CD14-positive monocyte (primary cell): ENCODE measurements at regions not wholly inside any gene's neighbourhood (a gene's known extent, or its start where the extent isn't known, plus 50 kb on each side); places are given as distances from the start of the nearest gene placed in this dataset.

ENCODE experiments used
- DNase-seq, 3 donors: peaks; one replicate each; pipeline ENCODE4 v3.0.0-alpha.2; 2011 to 2022
- H2AFZ ChIP-seq: 2 replicates; pipeline ENCODE4 v1.6.0; 2012; ENCODE audit warnings: mild to moderate bottlenecking, low read depth, low read length, inconsistent platforms; ENCODE audit not compliant: insufficient read depth, poor library complexity, severe bottlenecking
- H3K27ac ChIP-seq, 2 donors: 1 replicate in 1 of 2; 2 replicates in 1 of 2; pipeline ENCODE4 v1.5.1; 2012 to 2013; ENCODE audit warnings: low read length in 2 of 2, control low read depth in 1 of 2, inconsistent platforms in 1 of 2, low read depth in 1 of 2, mild to moderate bottlenecking in 1 of 2
- H3K27me3 ChIP-seq, 2 donors: one replicate each; pipeline versions ENCODE4 v1.6.0 to v1.6.1; 2011 to 2013; ENCODE audit warnings: low read length in 2 of 2; ENCODE audit not compliant: control insufficient read depth in 2 of 2, insufficient read depth in 2 of 2
- H3K36me3 ChIP-seq, 2 donors: replicated peaks in 1 of 2; 1 replicate in 1 of 2; 2 replicates in 1 of 2; pipeline versions ENCODE4 v1.5.1 to v1.6.1; 2012 to 2013; ENCODE audit warnings: low read length in 2 of 2, control low read depth in 1 of 2, inconsistent platforms in 1 of 2, mild to moderate bottlenecking in 1 of 2; ENCODE audit not compliant: insufficient read depth in 2 of 2, control insufficient read depth in 1 of 2
- H3K4me1 ChIP-seq, 2 donors: 1 replicate in 1 of 2; 2 replicates in 1 of 2; pipeline versions ENCODE4 v1.5.1 to v1.6.1; 2012 to 2013; ENCODE audit warnings: low read length in 2 of 2, control low read depth in 1 of 2, inconsistent platforms in 1 of 2, mild to moderate bottlenecking in 1 of 2, moderate library complexity in 1 of 2; ENCODE audit not compliant: insufficient read depth in 2 of 2, control insufficient read depth in 1 of 2
- H3K4me2 ChIP-seq: replicated peaks from 2 replicates; pipeline ENCODE3; 2012; ENCODE audit warnings: low read length, moderate library complexity, mild to moderate bottlenecking; ENCODE audit not compliant: poor library complexity, severe bottlenecking; ENCODE audit errors: extremely low read depth
- H3K4me3 ChIP-seq, 3 experiments: fragments of 200-600 bp in 1 of 3; sonication (generic) in 1 of 3; replicated peaks in 1 of 3; 1 replicate in 2 of 3; 2 replicates in 1 of 3; pipeline ENCODE4 v1.5.1; 2011 to 2013; ENCODE audit warnings: low read length in 3 of 3, mild to moderate bottlenecking in 3 of 3, control low read depth in 2 of 3, low read depth in 2 of 3, inconsistent platforms in 1 of 3, moderate library complexity in 1 of 3
- H3K79me2 ChIP-seq: 2 replicates; pipeline ENCODE4 v1.6.0; 2012; ENCODE audit warnings: mild to moderate bottlenecking, control low read depth, inconsistent platforms, low read length, moderate library complexity; ENCODE audit not compliant: insufficient read depth
- H3K9ac ChIP-seq: 2 replicates; pipeline ENCODE4 v1.6.0; 2017; ENCODE audit warnings: low read length, mild to moderate bottlenecking; ENCODE audit not compliant: insufficient read depth, poor library complexity, severe bottlenecking
- H3K9me3 ChIP-seq, 2 donors: replicated peaks in 1 of 2; 1 replicate in 1 of 2; 2 replicates in 1 of 2; pipeline versions ENCODE4 v1.5.1 to v1.6.1; 2012 to 2013; ENCODE audit warnings: low read length in 2 of 2, control low read depth in 1 of 2; ENCODE audit not compliant: control insufficient read depth in 1 of 2, insufficient read depth in 1 of 2
- H4K20me1 ChIP-seq: 2 replicates; pipeline ENCODE4 v1.6.0; 2012; ENCODE audit warnings: mild to moderate bottlenecking, low read length, control low read depth, moderate library complexity; ENCODE audit not compliant: insufficient read depth
- H3K27ac Mint-ChIP-seq, 7 donors: one replicate each; pipeline ENCODE4 v1.8.0; 2020; ENCODE audit warnings: mild to moderate bottlenecking in 7 of 7, mixed read lengths in 7 of 7, moderate library complexity in 6 of 7, inconsistent platforms in 2 of 7
- H3K27me3 Mint-ChIP-seq, 3 donors: one replicate each; pipeline ENCODE4 v1.8.0; 2021 to 2022; ENCODE audit warnings: low read depth in 3 of 3, mild to moderate bottlenecking in 3 of 3, mixed read lengths in 3 of 3, moderate library complexity in 3 of 3, inconsistent platforms in 1 of 3
- H3K36me3 Mint-ChIP-seq, 2 donors: one replicate each; pipeline ENCODE4 v1.8.0; 2020; ENCODE audit warnings: mixed read lengths in 2 of 2, inconsistent platforms in 1 of 2, mild to moderate bottlenecking in 1 of 2
- H3K4me1 Mint-ChIP-seq: one replicate; pipeline ENCODE4 v1.8.0; 2020; ENCODE audit warnings: mild to moderate bottlenecking, mixed read lengths
- H3K4me3 Mint-ChIP-seq, 2 donors: one replicate each; pipeline ENCODE4 v1.8.0; 2020; ENCODE audit warnings: mild to moderate bottlenecking in 2 of 2, mixed read lengths in 2 of 2, moderate library complexity in 1 of 2
- H3K9me3 Mint-ChIP-seq, 7 donors: one replicate each; pipeline ENCODE4 v1.8.0; 2020 to 2022; ENCODE audit warnings: mixed read lengths in 7 of 7, mild to moderate bottlenecking in 6 of 7, moderate library complexity in 6 of 7, inconsistent platforms in 2 of 7
- CTCF ChIP-seq: fragments of 200-600 bp; IDR thresholded peaks from one replicate; pipeline ENCODE4 v1.8.0; 2022; ENCODE audit warnings: antibody characterized with exemption, mild to moderate bottlenecking
- WGBS: methylation state at CpG from one replicate; pipeline ENCODE4 v1.1.5; 2013; ENCODE audit warnings: missing lambda C conversion rate; ENCODE audit not compliant: insufficient coverage; 5-methylcytosine and 5-hydroxymethylcytosine counted together
- intact Hi-C, 2 donors: fragments of 100-400 bp; cut with micrococcal nuclease; formaldehyde crosslinking; loops; one replicate each; pipeline versions ENCODE4 v1.15.0 to v1.15.1; 2023

- no peak for TF ChIP-seq CTCF
- Mint-ChIP-seq H3K4me1 (no peaks in the 10 kb centered on the region), H3K27ac (no peak overlapping the region), H3K27me3 (no peaks in the 10 kb centered on the region), H3K4me3 (no peak overlapping the region), H3K9me3 (peaks cover 0 to 3% (median 0%) of the 10 kb centered on the region in 7 donors), H3K36me3 (no peaks in the 10 kb centered on the region)
- no peak overlapping the region for H2AFZ ChIP-seq
- H3K9ac ChIP-seq = no peak overlapping the region
- no peak overlapping the region for H3K4me3 ChIP-seq
- no peaks in the 10 kb centered on the region for H3K36me3 ChIP-seq
- no peaks in the 10 kb centered on the region for H3K4me1 ChIP-seq
- H3K79me2 ChIP-seq = no peaks in the 10 kb centered on the region
- no peaks in the 10 kb centered on the region for H4K20me1 ChIP-seq
- H3K4me2 ChIP-seq = no peak overlapping the region
- intact Hi-C loops = no loop called here
- WGBS = 100% methylated on average over 1 of the region's 3 CpGs
- no peaks in the 10 kb centered on the region for H3K27me3 ChIP-seq
- H3K27ac ChIP-seq = no peak overlapping the region
- H3K9me3 ChIP-seq = no peaks in the 10 kb centered on the region
- DNase-seq = no peak
Measured at GRCh38 chr5:125081101-125081500, 334.7 kb upstream of the ZNF608 start.

- H3K9me3 Mint-ChIP-seq = peaks cover 0 to 10% (median 7%) of the 10 kb centered on the region in 7 donors
- no peak for DNase-seq
- H3K4me3 ChIP-seq = no peak overlapping the region
- H2AFZ ChIP-seq = no peak overlapping the region
- no peaks in the 10 kb centered on the region for H4K20me1 ChIP-seq
- no peaks in the 10 kb centered on the region for H3K36me3 Mint-ChIP-seq
- H3K4me3 Mint-ChIP-seq = no peak overlapping the region
- intact Hi-C loops = no loop called here
- no peaks in the 10 kb centered on the region for H3K27me3 ChIP-seq
- no peaks in the 10 kb centered on the region for H3K36me3 ChIP-seq
- no peak for TF ChIP-seq CTCF
- no peaks in the 10 kb centered on the region for H3K4me1 ChIP-seq
- no peak overlapping the region for H3K4me2 ChIP-seq
- no peak overlapping the region for H3K27ac Mint-ChIP-seq
- H3K9me3 ChIP-seq = peaks cover 0 to 7% of the 10 kb centered on the region in 2 donors
- H3K4me1 Mint-ChIP-seq = no peaks in the 10 kb centered on the region
- no peak overlapping the region for H3K9ac ChIP-seq
- peaks cover 0 to 1% (median 0%) of the 10 kb centered on the region in 3 donors for H3K27me3 Mint-ChIP-seq
- no peak overlapping the region for H3K27ac ChIP-seq
- H3K79me2 ChIP-seq = no peaks in the 10 kb centered on the region
Measured at GRCh38 chr5:125083981-125084380, 337.5 kb upstream of the ZNF608 start.
